HG02642 (cell line): ENCODE measurements at regions not wholly inside any gene's neighbourhood (a gene's known extent, or its start where the extent isn't known, plus 50 kb on each side); places are given as distances from the start of the nearest gene placed in this dataset.
"Not testable (repeated sequence)": the region's sequence is repeated elsewhere in the genome, so short reads cannot be mapped to it uniquely, and the experiment has no call there.

Experiments used
- ATAC-seq: cut with Tn5 transposase; IDR thresholded peaks from one replicate; pipeline ENCODE4 v1.9.1; 2021; ENCODE audit warnings: mild to moderate bottlenecking; ENCODE audit not compliant: unreplicated experiment, poor library complexity

GRCh38 chr3:139113231-139113992, 68.7 kb upstream of the PRR23C start:
- ATAC-seq, result no peak

GRCh38 chr3:139113993-139114375, 69.3 kb upstream of the PRR23C start:
- ATAC-seq, result no peak

- not testable (repeated sequence) for ATAC-seq
These were observed 71.9 kb upstream of the PRR23C start for GRCh38 chr3:139116631-139117030.

- ATAC-seq, result no peak
These were observed 72.5 kb upstream of the PRR23C start for GRCh38 chr3:139117136-139117675.

DNA sequence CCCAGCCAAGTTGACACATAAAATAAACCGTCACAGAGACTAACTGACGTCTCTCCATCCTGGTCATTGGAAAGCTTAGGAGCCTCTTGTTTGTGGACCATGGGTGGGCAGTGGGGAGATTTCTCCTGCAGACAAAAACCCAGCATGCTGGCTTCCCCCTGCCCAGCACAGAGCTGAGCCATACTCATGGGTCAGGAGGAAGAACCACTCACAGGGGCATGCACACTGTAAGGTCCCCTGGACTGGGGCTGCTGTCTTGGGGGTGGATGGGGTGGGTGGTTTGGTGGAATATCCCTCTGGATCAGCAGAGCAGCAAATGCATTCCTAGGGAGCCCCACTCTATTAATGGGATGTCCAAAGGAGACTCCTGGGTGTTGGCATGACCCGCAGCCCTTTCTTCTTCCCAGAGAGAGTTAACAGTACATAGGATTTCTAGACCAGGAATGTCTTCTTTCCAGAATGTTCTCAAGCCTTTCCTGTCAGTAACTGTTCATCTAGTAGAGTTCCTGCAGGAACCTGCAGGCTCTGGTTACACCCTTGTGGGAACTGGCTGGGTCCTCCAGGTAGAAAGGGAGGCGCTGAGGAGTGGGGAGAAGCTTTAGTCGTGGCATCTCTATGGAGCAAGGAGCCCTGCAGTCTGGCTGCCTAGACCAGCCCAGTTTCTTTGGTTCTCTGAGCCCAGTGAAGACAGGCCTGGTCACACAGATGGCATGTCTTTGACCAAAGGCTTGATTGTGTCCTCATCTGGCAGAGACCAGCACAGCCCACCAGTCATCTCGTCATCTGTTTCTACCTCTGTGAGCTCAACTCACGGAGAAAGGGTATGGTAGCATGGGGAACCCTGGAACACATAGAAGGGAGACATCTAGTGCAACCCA, 73.4 kb upstream of the PRR23C start:
- no peak for ATAC-seq

- ATAC-seq, result no peak
These were observed 74.1 kb upstream of the PRR23C start for GRCh38 chr3:139118835-139119234.

DNA sequence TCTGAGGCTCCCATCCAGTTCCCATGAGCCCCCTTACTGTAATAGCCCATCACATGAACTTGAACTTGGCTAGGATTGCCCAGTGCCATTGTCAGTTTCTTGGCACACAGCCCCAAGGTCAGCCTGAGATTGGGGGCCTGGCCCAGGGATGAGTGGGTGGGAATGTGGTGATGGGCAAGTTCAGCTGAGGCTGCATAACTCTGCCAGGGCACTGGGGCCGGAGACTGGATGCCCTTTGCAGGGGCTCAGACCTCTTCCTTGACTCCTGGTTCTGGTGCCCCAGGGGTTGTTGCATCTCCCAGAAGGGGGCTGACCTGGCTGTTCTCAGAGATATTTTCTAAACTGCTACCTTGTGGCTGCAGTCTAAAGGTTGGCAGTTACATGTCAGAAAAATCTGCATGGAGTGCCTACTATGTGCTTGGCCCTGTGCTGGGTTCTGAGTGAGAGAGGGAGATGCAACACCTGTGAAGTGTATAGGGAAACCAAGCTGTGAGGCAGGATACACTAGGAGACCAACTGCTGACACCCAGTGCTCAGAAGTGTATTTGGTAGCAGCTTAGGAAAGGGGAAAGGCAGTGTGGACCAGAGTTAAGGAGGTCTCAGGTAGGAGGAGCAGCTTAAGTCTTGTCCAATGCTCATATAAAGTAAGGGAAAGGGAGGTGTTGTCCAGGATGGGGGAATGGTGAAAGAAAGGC, 74.8 kb upstream of the PRR23C start:
- no peak for ATAC-seq

GRCh38 chr3:139120086-139121056, 75.7 kb upstream of the PRR23C start:
- no peak for ATAC-seq

GRCh38 chr3:139121513-139122220, 77.0 kb upstream of the PRR23C start:
- ATAC-seq, result no peak

GRCh38 chr3:139122221-139122581, 77.5 kb upstream of the PRR23C start:
- ATAC-seq, result no peak

DNA sequence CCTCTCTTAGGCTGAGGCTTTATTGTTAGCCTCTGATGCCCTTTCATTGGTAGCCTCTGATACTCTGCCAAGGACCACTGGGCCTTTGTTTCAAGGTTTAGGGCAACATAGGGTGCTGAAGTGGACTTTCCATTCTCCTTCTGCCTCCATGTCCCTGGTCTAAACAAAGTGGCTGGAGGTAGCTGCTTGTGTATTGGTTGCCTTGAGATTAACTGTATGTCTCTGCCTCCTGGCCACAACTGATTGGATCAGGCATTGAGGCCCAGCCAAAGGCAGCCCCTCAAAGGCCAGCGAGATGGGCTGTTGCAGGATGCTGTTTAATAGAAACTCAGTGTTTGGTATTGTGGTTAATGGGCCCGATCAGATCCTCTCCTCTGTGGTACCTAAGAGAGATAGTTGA, 77.9 kb upstream of the PRR23C start:
- ATAC-seq, result no peak

GRCh38 chr3:139123377-139124095, 78.8 kb upstream of the PRR23C start:
- no peak for ATAC-seq

- no peak for ATAC-seq
These were observed 79.5 kb upstream of the PRR23C start for GRCh38 chr3:139124197-139124596.

GRCh38 chr3:139127101-139127500, 82.4 kb upstream of the PRR23C start:
- ATAC-seq, result no peak

- not testable (repeated sequence) for ATAC-seq
These were observed 82.9 kb upstream of the PRR23C start for GRCh38 chr3:139127629-139128028.

DNA sequence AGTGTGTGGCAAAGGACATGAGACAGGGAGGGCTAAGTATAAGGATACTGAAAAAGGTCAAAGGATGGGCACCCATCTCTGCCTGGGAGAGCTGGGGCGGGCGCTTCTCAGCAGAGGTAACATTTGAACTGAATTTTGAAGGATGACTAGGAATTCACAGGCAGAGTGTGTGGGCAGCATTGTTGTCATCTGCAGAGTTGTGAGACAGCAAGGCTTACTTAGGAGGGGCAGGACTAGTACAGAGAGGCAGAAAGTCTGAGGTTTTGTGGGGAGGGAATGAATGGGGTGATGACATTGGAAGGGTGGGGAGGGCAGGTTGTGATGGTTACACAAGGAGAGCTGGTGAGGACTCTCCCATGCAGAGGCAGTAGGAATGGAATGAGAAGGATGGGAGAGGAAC, 84.1 kb upstream of the PRR23C start:
- ATAC-seq, result no peak

DNA sequence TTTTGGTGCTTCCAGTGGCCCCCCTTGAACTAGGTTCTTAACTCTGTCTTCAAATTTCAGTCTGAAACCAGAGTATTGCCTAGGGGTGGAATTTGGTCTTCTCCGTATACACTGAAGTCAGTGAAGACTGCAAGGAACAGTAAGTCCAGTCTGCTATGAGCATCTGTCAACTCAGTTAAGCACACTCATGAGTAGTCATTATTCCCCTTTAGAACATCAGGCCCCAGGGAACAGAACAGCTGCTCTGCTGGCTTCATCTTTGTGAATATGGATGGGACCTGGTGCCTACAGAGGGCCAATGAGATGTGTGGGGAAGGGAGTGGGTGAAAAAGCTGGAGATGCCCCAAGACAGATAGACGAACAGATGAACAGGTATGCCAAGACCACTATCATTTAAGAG, 85.2 kb upstream of the PRR23C start:
- no peak for ATAC-seq

- no peak for ATAC-seq
These were observed 85.9 kb upstream of the PRR23C start for GRCh38 chr3:139130390-139131140.
